Neuronal stem cell (in vitro differentiated cells): ENCODE measurements at regions not wholly inside any gene's neighbourhood (a gene's known extent, or its start where the extent isn't known, plus 50 kb on each side); places are given as distances from the start of the nearest gene placed in this dataset.

Experiments
- DNase-seq: peaks from one replicate; pipeline ENCODE4 v3.0.0-alpha.2; 2013; ENCODE audit warnings: low spot score
- H2AFZ ChIP-seq: one replicate; pipeline ENCODE4 v1.6.1; 2013; ENCODE audit warnings: mild to moderate bottlenecking, low read length, inconsistent platforms
- H2AK5ac ChIP-seq: 2 replicates; pipeline ENCODE4 v1.6.1; 2013; ENCODE audit warnings: low read depth, mild to moderate bottlenecking, inconsistent platforms, low read length, moderate library complexity, mixed read lengths
- H2BK120ac ChIP-seq: 2 replicates; pipeline ENCODE4 v1.6.1; 2013; ENCODE audit warnings: low read depth, mild to moderate bottlenecking, inconsistent platforms, low read length, moderate library complexity, mixed read lengths
- H2BK12ac ChIP-seq: one replicate; pipeline ENCODE4 v1.6.1; 2013; ENCODE audit warnings: low read length, inconsistent platforms
- H2BK15ac ChIP-seq: 2 replicates; pipeline ENCODE4 v1.6.1; 2013; ENCODE audit warnings: mild to moderate bottlenecking, low read length, inconsistent platforms, mixed read lengths
- H2BK5ac ChIP-seq: one replicate; pipeline ENCODE4 v1.6.1; 2013; ENCODE audit warnings: inconsistent platforms, mild to moderate bottlenecking, low read length, moderate library complexity
- H3K14ac ChIP-seq: one replicate; pipeline ENCODE4 v1.6.1; 2013; ENCODE audit warnings: low read length, inconsistent platforms
- H3K18ac ChIP-seq: 2 replicates; pipeline ENCODE4 v1.6.1; 2013; ENCODE audit warnings: low read length, inconsistent platforms
- H3K23ac ChIP-seq: 2 replicates; pipeline ENCODE4 v1.6.1; 2013; ENCODE audit warnings: low read depth, mild to moderate bottlenecking, mixed read lengths, low read length, inconsistent platforms; ENCODE audit not compliant: poor library complexity
- H3K27ac ChIP-seq: replicated peaks from 3 replicates; pipeline ENCODE4 v1.5.1; 2013; ENCODE audit warnings: low read length, inconsistent platforms
- H3K27me3 ChIP-seq, 3 experiments: 2 replicates each; pipeline ENCODE4 v1.6.1; 2013; ENCODE audit warnings: low read length in 3 of 3, mild to moderate bottlenecking in 2 of 3, inconsistent platforms in 1 of 3, low read depth in 1 of 3, mixed read lengths in 1 of 3, moderate library complexity in 1 of 3; ENCODE audit not compliant: control insufficient read depth in 3 of 3, insufficient read depth in 3 of 3
- H3K36me3 ChIP-seq, 2 donors: replicated peaks in 1 of 2; 2 replicates each; pipeline ENCODE4 v1.6.1; 2013; ENCODE audit warnings: low read length in 2 of 2; ENCODE audit not compliant: control insufficient read depth in 2 of 2, insufficient read depth in 2 of 2
- H3K4ac ChIP-seq: 2 replicates; pipeline ENCODE4 v1.6.1; 2013; ENCODE audit warnings: inconsistent platforms, mild to moderate bottlenecking, low read length, moderate library complexity
- H3K4me1 ChIP-seq, 2 donors: 1 replicate in 1 of 2; 2 replicates in 1 of 2; pipeline ENCODE4 v1.6.1; 2013; ENCODE audit warnings: low read length in 2 of 2, low read depth in 1 of 2; ENCODE audit not compliant: control insufficient read depth in 2 of 2, insufficient read depth in 1 of 2
- H3K4me2 ChIP-seq: one replicate; pipeline ENCODE4 v1.6.1; 2013; ENCODE audit warnings: mild to moderate bottlenecking, low read length, inconsistent platforms; ENCODE audit not compliant: insufficient read depth, poor library complexity, severe bottlenecking
- H3K4me3 ChIP-seq, 2 donors: 2 replicates each; pipeline ENCODE4 v1.5.1; 2013; ENCODE audit warnings: low read length in 2 of 2, mild to moderate bottlenecking in 2 of 2, inconsistent platforms in 1 of 2, moderate library complexity in 1 of 2
- H3K79me1 ChIP-seq: one replicate; pipeline ENCODE4 v1.6.1; 2013; ENCODE audit warnings: low read depth, mild to moderate bottlenecking, inconsistent platforms, low read length, moderate library complexity
- H3K9ac ChIP-seq: one replicate; pipeline ENCODE4 v1.6.1; 2013; ENCODE audit warnings: mild to moderate bottlenecking, low read depth, low read length, inconsistent platforms; ENCODE audit not compliant: poor library complexity
- H3K9me3 ChIP-seq, 2 donors: replicated peaks in 1 of 2; 2 replicates each; pipeline versions ENCODE3 to v1.6.1; 2013; ENCODE audit warnings: low read length in 2 of 2, mild to moderate bottlenecking in 2 of 2, inconsistent platforms in 1 of 2, low read depth in 1 of 2, mixed read lengths in 1 of 2, moderate library complexity in 1 of 2; ENCODE audit not compliant: control insufficient read depth in 2 of 2, insufficient read depth in 1 of 2
- H4K8ac ChIP-seq: one replicate; pipeline ENCODE4 v1.6.1; 2013; ENCODE audit warnings: low read depth, mild to moderate bottlenecking, inconsistent platforms, low read length, moderate library complexity
- H4K91ac ChIP-seq: one replicate; pipeline ENCODE4 v1.6.1; 2013; ENCODE audit warnings: low read length, low read depth, mild to moderate bottlenecking, inconsistent platforms; ENCODE audit not compliant: poor library complexity
- WGBS, 2 donors: extraction: QIAGEN DNeasy Blood & Tissue Kit; methylation state at CpG; one replicate each; pipeline ENCODE4 v1.1.7; 2013; ENCODE audit warnings: missing lambda C conversion rate in 2 of 2, mixed read lengths in 1 of 2; ENCODE audit not compliant: insufficient read length in 2 of 2, insufficient replicate concordance in 1 of 2; ENCODE audit errors: extremely low coverage in 2 of 2; 5-methylcytosine and 5-hydroxymethylcytosine counted together

- Histone ChIP-seq H3K27me3 (no peaks in the 10 kb centered on the region), H3K4me3 (peak overlapping the region in 1 of 2 donors; percentile 5), H3K9ac (no peak overlapping the region), H2BK120ac (no peak overlapping the region), H4K8ac (no peak overlapping the region), H3K4ac (no peak overlapping the region), H3K27ac (no peak overlapping the region), H2BK12ac (no peak overlapping the region), H2AFZ (peak overlapping the region; percentile 69), H2BK5ac (no peak overlapping the region), H3K9me3 (no peaks in the 10 kb centered on the region), H3K79me1 (no peaks in the 10 kb centered on the region), H3K18ac (no peak overlapping the region), H3K36me3 (no peaks in the 10 kb centered on the region), H4K91ac (no peak overlapping the region), H3K23ac (no peak overlapping the region), H2BK15ac (no peak overlapping the region), H3K14ac (no peak overlapping the region), H3K4me2 (no peak overlapping the region), H2AK5ac (no peak overlapping the region), H3K4me1 (peaks cover 19 to 26% of the 10 kb centered on the region in 2 donors)
- WGBS, 2 donors: no CpG with 5 or more reads among the region's 11 CpGs
- DNase-seq: no peak
Measured at GRCh38 chr4:71230271-71231128, 108.3 kb upstream of the SLC4A4 start.

- WGBS, 2 donors: no CpG with 5 or more reads among the region's 14 CpGs
- Histone ChIP-seq H2AK5ac (no peak overlapping the region), H2BK12ac (no peak overlapping the region), H3K27ac (peak overlapping the region; percentile 43), H2BK15ac (no peak overlapping the region), H3K79me1 (no peaks in the 10 kb centered on the region), H3K4ac (no peak overlapping the region), H3K4me1 (peaks cover 19 to 32% of the 10 kb centered on the region in 2 donors), H3K23ac (no peak overlapping the region), H2BK120ac (no peak overlapping the region), H3K27me3 (no peaks in the 10 kb centered on the region), H4K91ac (no peak overlapping the region), H3K4me3 (peak overlapping the region in 1 of 2 donors; percentile 5), H3K4me2 (no peak overlapping the region), H3K9me3 (no peaks in the 10 kb centered on the region), H3K36me3 (no peaks in the 10 kb centered on the region), H4K8ac (no peak overlapping the region), H2AFZ (peak overlapping the region; percentile 69), H2BK5ac (no peak overlapping the region), H3K9ac (no peak overlapping the region), H3K18ac (peak overlapping the region; percentile 28), H3K14ac (no peak overlapping the region)
- no peak for DNase-seq
Measured at GRCh38 chr4:71231129-71232055, 107.4 kb upstream of the SLC4A4 start.

- Histone ChIP-seq H3K23ac (no peak overlapping the region), H2BK12ac (no peak overlapping the region), H2BK5ac (no peak overlapping the region), H3K4me2 (no peak overlapping the region), H3K9me3 (no peaks in the 10 kb centered on the region), H3K79me1 (no peaks in the 10 kb centered on the region), H3K4me1 (peaks cover 19 to 32% of the 10 kb centered on the region in 2 donors), H3K9ac (no peak overlapping the region), H3K14ac (no peak overlapping the region), H2AFZ (peak overlapping the region; percentile 69), H4K91ac (no peak overlapping the region), H3K4ac (no peak overlapping the region), H3K27me3 (no peaks in the 10 kb centered on the region), H3K4me3 (no peak overlapping the region), H3K36me3 (no peaks in the 10 kb centered on the region), H3K18ac (no peak overlapping the region), H3K27ac (peak overlapping the region; percentile 43), H2AK5ac (no peak overlapping the region), H2BK120ac (no peak overlapping the region), H2BK15ac (no peak overlapping the region), H4K8ac (no peak overlapping the region)
- WGBS, 2 donors: no CpG with 5 or more reads among the region's 1 CpG
- DNase-seq: no peak
Measured at GRCh38 chr4:71232056-71232430, 106.8 kb upstream of the SLC4A4 start.

- H4K91ac ChIP-seq: no peak overlapping the region
- no peak overlapping the region for H2BK15ac ChIP-seq
- no peak overlapping the region for H2BK120ac ChIP-seq
- no peak overlapping the region for H3K9ac ChIP-seq
- no peak overlapping the region for H3K4me3 ChIP-seq
- no peak overlapping the region for H2AK5ac ChIP-seq
- H3K27ac ChIP-seq: no peak overlapping the region
- H2AFZ ChIP-seq: no peak overlapping the region
- H3K4ac ChIP-seq: no peak overlapping the region
- H3K9me3 ChIP-seq: no peaks in the 10 kb centered on the region
- H3K27me3 ChIP-seq: no peaks in the 10 kb centered on the region
- WGBS, 2 donors: no CpG with 5 or more reads among the region's 1 CpG
- peaks cover 19 to 32% of the 10 kb centered on the region in 2 donors for H3K4me1 ChIP-seq
- H3K14ac ChIP-seq: no peak overlapping the region
- H3K23ac ChIP-seq: no peak overlapping the region
- H4K8ac ChIP-seq: no peak overlapping the region
- no peak overlapping the region for H3K4me2 ChIP-seq
- H2BK12ac ChIP-seq: no peak overlapping the region
- no peaks in the 10 kb centered on the region for H3K36me3 ChIP-seq
- H3K79me1 ChIP-seq: no peaks in the 10 kb centered on the region
- no peak overlapping the region for H3K18ac ChIP-seq
- DNase-seq: no peak
- no peak overlapping the region for H2BK5ac ChIP-seq
Measured at GRCh38 chr4:71232846-71233245, 106.0 kb upstream of the SLC4A4 start.
